ENCODE measurements at regions not wholly inside any gene's neighbourhood (a gene's known extent, or its start where the extent isn't known, plus 50 kb on each side); places are given as distances from the start of the nearest gene placed in this dataset.
"Not testable (repeated sequence)": the region's sequence is repeated elsewhere in the genome, so short reads cannot be mapped to it uniquely, and the experiment has no call there.

DNA sequence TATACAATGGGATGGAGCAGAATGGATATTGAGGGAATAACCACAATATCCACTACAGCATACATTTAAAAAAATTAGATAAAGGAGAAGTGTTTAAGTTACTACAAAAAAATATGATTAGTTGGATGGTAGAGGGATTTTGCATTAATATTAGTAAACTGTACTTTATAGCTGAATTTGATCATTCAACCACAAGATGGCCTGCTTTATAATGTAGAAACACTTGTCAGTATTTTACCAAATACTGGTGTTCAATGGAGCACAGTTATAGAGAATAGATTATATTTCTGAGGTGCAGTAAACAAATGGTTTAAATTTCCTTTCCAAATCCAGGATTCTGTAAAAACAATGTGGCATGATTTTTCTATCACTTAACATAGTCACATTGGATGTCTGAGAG is 818.8 kb upstream of the CHORDC1 start:
- no peaks in the 10 kb centered on the region for H3K4me1 Mint-ChIP-seq (ENCODE audit: unreplicated experiment)
- H3K36me3 Mint-ChIP-seq, result no peaks in the 10 kb centered on the region

GRCh38 chr11:91023731-91024130 is 800.9 kb upstream of the CHORDC1 start:
- no peaks in the 10 kb centered on the region for H3K4me1 Mint-ChIP-seq (ENCODE audit: unreplicated experiment)
- TF ChIP-seq CTCF (conservative IDR thresholded peaks at IDR 0.05), result no peak
- H3K9me3 Mint-ChIP-seq, result no peaks in the 10 kb centered on the region
- no peak for DNase-seq (ENCODE audit: extremely low spot score, unreplicated experiment)
- H3K36me3 Mint-ChIP-seq, result no peaks in the 10 kb centered on the region
- H3K27ac Mint-ChIP-seq, result no peak overlapping the region
- no peak overlapping the region for H3K4me3 Mint-ChIP-seq
- H3K27me3 Mint-ChIP-seq, result no peaks in the 10 kb centered on the region

More for the DNA sequence above, 818.8 kb upstream of the CHORDC1 start:
- Mint-ChIP-seq H3K9me3 (no peaks in the 10 kb centered on the region), H3K4me3 (no peak overlapping the region), H3K27ac (no peak overlapping the region), H3K27me3 (no peaks in the 10 kb centered on the region)
- peak; percentile 14 for TF ChIP-seq CTCF (conservative IDR thresholded peaks at IDR 0.05)
- DNase-seq (ENCODE audit: extremely low spot score, unreplicated experiment), result no peak

GRCh38 chr11:91011503-91011902 is 788.7 kb upstream of the CHORDC1 start:
- Mint-ChIP-seq H3K4me1 (ENCODE audit: unreplicated experiment) (no peaks in the 10 kb centered on the region), H3K9me3 (peaks cover 9% of the 10 kb centered on the region), H3K36me3 (no peaks in the 10 kb centered on the region), H3K4me3 (no peak overlapping the region), H3K27ac (no peak overlapping the region), H3K27me3 (no peaks in the 10 kb centered on the region)
- DNase-seq (ENCODE audit: extremely low spot score, unreplicated experiment), result no peak
- no peak for TF ChIP-seq CTCF (conservative IDR thresholded peaks at IDR 0.05)

- no peaks in the 10 kb centered on the region for H3K4me1 Mint-ChIP-seq (ENCODE audit: unreplicated experiment)
- peaks cover 7% of the 10 kb centered on the region for H3K9me3 Mint-ChIP-seq
- no peak overlapping the region for H3K27ac Mint-ChIP-seq
- H3K36me3 Mint-ChIP-seq, result no peaks in the 10 kb centered on the region
- no peak for DNase-seq (ENCODE audit: extremely low spot score, unreplicated experiment)
- H3K27me3 Mint-ChIP-seq, result no peaks in the 10 kb centered on the region
- no peak overlapping the region for H3K4me3 Mint-ChIP-seq
- no peak for TF ChIP-seq CTCF (conservative IDR thresholded peaks at IDR 0.05)
Observed at GRCh38 chr11:91005458-91005857, 782.6 kb upstream of the CHORDC1 start.

DNA sequence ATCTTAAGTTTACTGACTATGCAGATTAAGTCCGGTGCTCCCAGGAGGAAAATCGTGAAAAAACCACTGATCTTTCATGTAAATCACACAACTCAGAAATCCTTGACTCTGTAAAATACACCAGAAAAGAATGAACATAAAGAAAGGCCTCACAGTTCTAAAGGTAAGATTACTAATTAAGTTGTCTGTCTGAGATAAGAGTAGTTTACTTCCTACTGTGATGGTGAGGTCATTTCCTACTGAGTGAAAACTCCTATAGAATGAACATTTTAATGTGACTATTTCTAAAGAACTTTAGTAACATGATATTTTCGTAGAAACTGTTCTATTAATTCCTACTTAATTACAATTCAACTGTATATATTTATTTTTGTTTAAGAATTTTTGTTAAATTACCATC is 774.4 kb upstream of the CHORDC1 start:
- no peak for TF ChIP-seq CTCF (conservative IDR thresholded peaks at IDR 0.05)
- Mint-ChIP-seq H3K36me3 (no peaks in the 10 kb centered on the region), H3K4me1 (ENCODE audit: unreplicated experiment) (peaks cover 5% of the 10 kb centered on the region), H3K27me3 (no peaks in the 10 kb centered on the region), H3K9me3 (no peaks in the 10 kb centered on the region), H3K27ac (no peak overlapping the region), H3K4me3 (no peak overlapping the region)
- DNase-seq (ENCODE audit: extremely low spot score, unreplicated experiment), result no peak

- H3K4me1 Mint-ChIP-seq (ENCODE audit: unreplicated experiment); H3K27me3 Mint-ChIP-seq; H3K36me3 Mint-ChIP-seq; H3K4me3 Mint-ChIP-seq; H3K9me3 Mint-ChIP-seq; H3K27ac Mint-ChIP-seq; DNase-seq (ENCODE audit: extremely low spot score, unreplicated experiment): not testable (repeated sequence)
Observed at GRCh38 chr11:90972159-90972558, 749.3 kb upstream of the CHORDC1 start.

All from type B pancreatic cell (in vitro differentiated cells).